ENCODE measurements at regions not wholly inside any gene's neighbourhood (a gene's known extent, or its start where the extent isn't known, plus 50 kb on each side); places are given as distances from the start of the nearest gene placed in this dataset.

DNA sequence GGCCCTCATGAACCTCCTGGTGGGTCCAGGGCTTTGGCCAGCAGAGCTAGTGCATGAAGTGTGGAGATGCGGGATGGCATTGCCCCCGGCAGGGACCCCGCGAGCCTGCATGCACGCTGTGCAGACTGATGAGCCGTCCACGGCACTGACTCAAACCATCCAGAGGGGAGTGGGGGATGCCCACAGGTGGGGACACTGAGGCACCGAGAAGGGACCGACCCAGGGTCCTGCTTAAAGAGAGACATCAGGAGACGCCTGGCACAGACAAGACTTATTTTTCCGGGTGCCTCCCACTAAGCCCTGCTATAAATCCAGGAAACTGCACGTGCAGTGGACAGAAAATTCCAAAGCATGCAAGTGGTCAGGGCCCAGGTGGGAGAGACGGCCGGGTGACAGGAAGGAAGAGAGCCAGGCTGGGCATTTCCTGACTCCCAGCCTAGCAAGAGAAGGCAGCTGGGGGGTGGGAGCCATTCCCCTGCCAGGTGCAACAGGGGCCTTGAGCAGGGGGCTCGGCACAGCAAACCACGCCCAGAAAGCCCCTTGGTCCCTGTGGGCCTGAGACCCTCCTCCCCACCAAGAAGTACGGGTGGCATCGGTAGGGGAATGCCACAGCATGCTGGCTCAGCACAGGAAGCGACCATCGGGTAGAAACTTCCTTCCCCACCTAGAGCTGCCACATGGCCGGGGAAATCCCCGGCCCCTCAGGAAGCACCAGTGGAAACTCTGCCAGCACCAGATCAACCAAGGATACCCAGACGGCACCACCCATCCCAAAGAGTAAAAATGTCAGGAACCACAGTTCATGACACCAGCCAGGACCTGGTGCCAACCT lies 91.5 kb downstream of the FOXL3 start:
- CTCF ChIA-PET: no interaction called here
- H3K36me3 Mint-ChIP-seq (ENCODE audit: insufficient read depth, unreplicated experiment): no peaks in the 10 kb centered on the region
- TF ChIP-seq, protein P1, sequence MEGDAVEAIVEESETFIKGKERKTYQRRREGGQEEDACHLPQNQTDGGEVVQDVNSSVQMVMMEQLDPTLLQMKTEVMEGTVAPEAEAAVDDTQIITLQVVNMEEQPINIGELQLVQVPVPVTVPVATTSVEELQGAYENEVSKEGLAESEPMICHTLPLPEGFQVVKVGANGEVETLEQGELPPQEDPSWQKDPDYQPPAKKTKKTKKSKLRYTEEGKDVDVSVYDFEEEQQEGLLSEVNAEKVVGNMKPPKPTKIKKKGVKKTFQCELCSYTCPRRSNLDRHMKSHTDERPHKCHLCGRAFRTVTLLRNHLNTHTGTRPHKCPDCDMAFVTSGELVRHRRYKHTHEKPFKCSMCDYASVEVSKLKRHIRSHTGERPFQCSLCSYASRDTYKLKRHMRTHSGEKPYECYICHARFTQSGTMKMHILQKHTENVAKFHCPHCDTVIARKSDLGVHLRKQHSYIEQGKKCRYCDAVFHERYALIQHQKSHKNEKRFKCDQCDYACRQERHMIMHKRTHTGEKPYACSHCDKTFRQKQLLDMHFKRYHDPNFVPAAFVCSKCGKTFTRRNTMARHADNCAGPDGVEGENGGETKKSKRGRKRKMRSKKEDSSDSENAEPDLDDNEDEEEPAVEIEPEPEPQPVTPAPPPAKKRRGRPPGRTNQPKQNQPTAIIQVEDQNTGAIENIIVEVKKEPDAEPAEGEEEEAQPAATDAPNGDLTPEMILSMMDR (IDR thresholded peaks at IDR 0.05; ENCODE audit: insufficient read depth in 1 of 2, low read depth in 1 of 2, low read length in 1 of 2, severe bottlenecking in 1 of 2, unreplicated experiment in 1 of 2): no peak
- H3K27me3 Mint-ChIP-seq (ENCODE audit: insufficient read depth, unreplicated experiment): no peaks in the 10 kb centered on the region
- no peak for DNase-seq
- no peak overlapping the region for H3K4me3 Mint-ChIP-seq (ENCODE audit: unreplicated experiment)
- H3K4me1 ChIP-seq: peaks cover 12% of the 10 kb centered on the region; the same call in 1 of the 2 replicates
- H3K36me3 ChIP-seq (ENCODE audit: control insufficient read depth, insufficient read depth, low read length): no peaks in the 10 kb centered on the region
- POLR2A ChIA-PET: no interaction called here
- no TSS peak for BruUV-seq (replicated peaks)
- peaks cover 4% of the 10 kb centered on the region for H3K4me1 Mint-ChIP-seq (ENCODE audit: low read depth, unreplicated experiment)
- no peak overlapping the region for H3K27ac Mint-ChIP-seq (ENCODE audit: unreplicated experiment)
- H3K9me3 Mint-ChIP-seq (ENCODE audit: unreplicated experiment): peaks cover 26% of the 10 kb centered on the region
- no peak overlapping the region for H3K4me3 ChIP-seq (ENCODE audit: low read depth, low read length)
- peaks cover 26% of the 10 kb centered on the region for H3K9me3 ChIP-seq
- intact Hi-C loops (cut with micrococcal nuclease; ENCODE audit: unreplicated experiment): no loop called here
- no peaks in the 10 kb centered on the region for H3K27me3 ChIP-seq (replicated peaks; ENCODE audit: control insufficient read depth, insufficient read depth, low read length)

DNA sequence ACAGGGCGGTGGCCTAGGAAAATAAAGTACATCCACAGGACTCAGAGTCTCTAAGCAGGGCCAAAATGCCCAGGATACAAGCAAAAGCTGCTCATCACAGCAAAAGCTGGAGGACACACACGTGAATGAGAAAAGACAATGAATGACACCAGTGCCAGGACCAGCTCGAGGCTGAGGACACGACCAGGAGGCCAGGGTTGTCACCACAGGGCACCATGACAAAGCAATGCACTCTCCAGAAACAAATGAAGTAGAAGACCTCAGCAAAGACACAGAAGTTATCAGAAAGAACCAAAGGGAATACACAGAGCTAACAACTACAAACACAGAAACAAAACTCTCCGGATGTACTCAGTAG lies 92.1 kb downstream of the FOXL3 start:
- Mint-ChIP-seq H3K9me3 (ENCODE audit: unreplicated experiment) (peaks cover 26% of the 10 kb centered on the region), H3K4me1 (ENCODE audit: low read depth, unreplicated experiment) (peaks cover 4% of the 10 kb centered on the region), H3K27ac (ENCODE audit: unreplicated experiment) (no peak overlapping the region), H3K27me3 (ENCODE audit: insufficient read depth, unreplicated experiment) (no peaks in the 10 kb centered on the region), H3K4me3 (ENCODE audit: unreplicated experiment) (no peak overlapping the region), H3K36me3 (ENCODE audit: insufficient read depth, unreplicated experiment) (no peaks in the 10 kb centered on the region)
- no peak overlapping the region for H3K4me3 ChIP-seq (ENCODE audit: low read depth, low read length)
- no peaks in the 10 kb centered on the region for H3K27me3 ChIP-seq (replicated peaks; ENCODE audit: control insufficient read depth, insufficient read depth, low read length)
- TF ChIP-seq, protein P1 (IDR thresholded peaks at IDR 0.05; ENCODE audit: insufficient read depth in 1 of 2, low read depth in 1 of 2, low read length in 1 of 2, severe bottlenecking in 1 of 2, unreplicated experiment in 1 of 2): no peak
- no peak for DNase-seq
- ChIA-PET POLR2A (no interaction called here), CTCF (no interaction called here)
- intact Hi-C loops (cut with micrococcal nuclease; ENCODE audit: unreplicated experiment): no loop called here
- no peaks in the 10 kb centered on the region for H3K36me3 ChIP-seq (ENCODE audit: control insufficient read depth, insufficient read depth, low read length)
- H3K4me1 ChIP-seq: peaks cover 7% of the 10 kb centered on the region; the same call in 1 of the 2 replicates
- peaks cover 27% of the 10 kb centered on the region for H3K9me3 ChIP-seq
- no TSS peak for BruUV-seq (replicated peaks)

DNA sequence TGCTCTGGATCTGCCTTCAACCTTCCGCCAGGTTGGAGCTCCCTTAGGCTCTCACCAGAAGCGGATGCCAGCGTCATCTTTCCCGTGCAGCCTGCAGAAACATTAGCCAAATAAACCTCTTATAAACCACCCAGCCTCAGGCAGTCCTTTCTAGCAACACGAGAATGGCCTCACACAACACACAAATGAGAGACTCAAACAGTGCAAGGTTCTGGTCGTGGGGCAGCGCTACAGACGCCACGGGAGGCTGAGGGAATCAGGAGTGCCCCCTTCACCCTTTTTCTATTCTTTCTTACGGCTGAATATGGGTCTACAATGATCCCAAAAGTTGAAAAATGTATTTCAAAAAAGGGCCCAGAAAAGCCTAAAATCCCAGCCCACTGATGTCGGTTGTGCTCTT lies 96.4 kb downstream of the FOXL3 start:
- intact Hi-C loops (cut with micrococcal nuclease; ENCODE audit: unreplicated experiment): no loop called here
- peaks cover 27% of the 10 kb centered on the region for H3K9me3 ChIP-seq
- Mint-ChIP-seq H3K27me3 (ENCODE audit: insufficient read depth, unreplicated experiment) (no peaks in the 10 kb centered on the region), H3K27ac (ENCODE audit: unreplicated experiment) (no peak overlapping the region), H3K4me1 (ENCODE audit: low read depth, unreplicated experiment) (no peaks in the 10 kb centered on the region), H3K9me3 (ENCODE audit: unreplicated experiment) (peaks cover 26% of the 10 kb centered on the region), H3K36me3 (ENCODE audit: insufficient read depth, unreplicated experiment) (no peaks in the 10 kb centered on the region), H3K4me3 (ENCODE audit: unreplicated experiment) (no peak overlapping the region)
- BruUV-seq (replicated peaks): no TSS peak
- H3K27me3 ChIP-seq (replicated peaks; ENCODE audit: control insufficient read depth, insufficient read depth, low read length): no peaks in the 10 kb centered on the region
- H3K4me3 ChIP-seq (ENCODE audit: low read depth, low read length): no peak overlapping the region
- H3K4me1 ChIP-seq: 0 out of 2 replicates have a peak, but pooled peaks cover 3% of the 10 kb centered on the region
- CTCF ChIA-PET: no interaction called here
- TF ChIP-seq, protein P1 (IDR thresholded peaks at IDR 0.05; ENCODE audit: insufficient read depth in 1 of 2, low read depth in 1 of 2, low read length in 1 of 2, severe bottlenecking in 1 of 2, unreplicated experiment in 1 of 2): no peak
- POLR2A ChIA-PET: no interaction called here
- H3K36me3 ChIP-seq (ENCODE audit: control insufficient read depth, insufficient read depth, low read length): no peaks in the 10 kb centered on the region
- no peak for DNase-seq
